ENCODE measurements at regions not wholly inside any gene's neighbourhood (a gene's known extent, or its start where the extent isn't known, plus 50 kb on each side); places are given as distances from the start of the nearest gene placed in this dataset.

DNA sequence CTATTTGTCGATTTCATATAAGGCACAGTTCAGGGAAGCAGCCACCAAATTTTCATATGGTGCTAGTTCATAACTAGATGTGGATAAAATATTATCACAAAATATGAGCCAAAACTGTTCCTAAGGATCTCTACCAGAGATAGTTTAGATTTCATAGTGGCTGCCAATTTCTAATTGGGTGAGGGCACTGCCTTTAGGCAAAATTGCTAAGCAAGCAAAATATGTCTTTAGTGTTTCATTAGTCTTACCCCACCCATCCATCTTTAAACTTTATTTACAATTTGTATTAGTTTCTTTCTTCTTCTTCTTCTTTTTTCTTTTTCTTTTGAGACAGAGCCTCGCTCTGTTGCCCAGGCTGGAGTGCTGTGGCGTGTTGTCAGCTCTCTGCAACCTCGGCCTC lies 77.1 kb upstream of the SLC4A10 start:
- Mint-ChIP-seq H3K27me3 (no peaks in the 10 kb centered on the region), H3K9me3 (no peaks in the 10 kb centered on the region), H3K36me3 (no peaks in the 10 kb centered on the region), H3K4me1 (no peaks in the 10 kb centered on the region), H3K4me3 (no peak overlapping the region), H3K27ac (no peak overlapping the region)
- ATAC-seq (ENCODE audit: low read depth) (no peak), DNase-seq (ENCODE audit: low spot score in 2 of 2) (no peak)

DNA sequence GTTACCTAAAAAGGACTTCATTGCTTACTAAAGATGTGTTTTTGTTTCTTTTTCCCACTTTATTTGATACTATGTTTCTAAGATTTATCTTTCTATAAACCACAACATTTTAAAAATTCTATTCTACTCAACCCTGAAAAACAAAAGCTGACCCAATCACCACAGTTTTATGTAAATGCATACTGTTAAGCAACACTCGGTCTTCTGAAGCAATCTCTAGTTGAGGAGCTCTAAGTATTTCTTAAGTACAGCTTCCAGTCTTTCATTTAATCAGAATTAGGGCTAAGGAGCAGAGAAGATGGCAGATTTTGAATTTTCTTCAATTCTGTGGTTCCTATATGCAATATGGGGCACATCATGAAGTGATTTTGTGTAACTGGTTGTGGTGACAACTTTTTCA lies 72.2 kb upstream of the SLC4A10 start:
- no peak overlapping the region for H3K27ac Mint-ChIP-seq
- no peaks in the 10 kb centered on the region for H3K36me3 Mint-ChIP-seq
- H3K27me3 Mint-ChIP-seq, result no peaks in the 10 kb centered on the region
- no peak for ATAC-seq (ENCODE audit: low read depth)
- H3K4me3 Mint-ChIP-seq, result no peak overlapping the region
- DNase-seq (ENCODE audit: low spot score in 2 of 2), result no peak
- no peaks in the 10 kb centered on the region for H3K4me1 Mint-ChIP-seq
- no peaks in the 10 kb centered on the region for H3K9me3 Mint-ChIP-seq

DNA sequence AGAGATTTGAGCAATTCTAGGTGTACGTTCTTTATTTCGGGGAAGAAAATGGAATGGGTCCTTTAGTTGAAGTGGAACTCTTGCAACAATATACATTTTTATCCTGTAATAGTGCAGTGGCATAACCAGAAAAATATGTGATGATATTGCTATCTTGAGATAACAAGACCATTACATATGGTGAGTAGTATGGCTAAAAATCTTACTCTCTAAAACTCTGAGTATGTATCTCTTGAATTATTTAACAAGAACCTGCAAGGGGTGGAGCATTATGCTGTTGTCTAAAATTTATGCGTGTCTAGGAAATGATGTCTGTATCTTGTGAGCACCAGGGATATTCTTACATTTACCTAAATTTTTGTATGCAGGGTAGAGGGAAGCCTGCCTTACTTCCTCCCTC lies 68.4 kb upstream of the SLC4A10 start:
- ATAC-seq (ENCODE audit: low read depth), result no peak
- no peak for DNase-seq (ENCODE audit: low spot score in 2 of 2)
- Mint-ChIP-seq H3K36me3 (no peaks in the 10 kb centered on the region), H3K9me3 (no peaks in the 10 kb centered on the region), H3K27me3 (peaks cover 3% of the 10 kb centered on the region), H3K4me1 (no peaks in the 10 kb centered on the region), H3K27ac (no peak overlapping the region), H3K4me3 (no peak overlapping the region)

DNA sequence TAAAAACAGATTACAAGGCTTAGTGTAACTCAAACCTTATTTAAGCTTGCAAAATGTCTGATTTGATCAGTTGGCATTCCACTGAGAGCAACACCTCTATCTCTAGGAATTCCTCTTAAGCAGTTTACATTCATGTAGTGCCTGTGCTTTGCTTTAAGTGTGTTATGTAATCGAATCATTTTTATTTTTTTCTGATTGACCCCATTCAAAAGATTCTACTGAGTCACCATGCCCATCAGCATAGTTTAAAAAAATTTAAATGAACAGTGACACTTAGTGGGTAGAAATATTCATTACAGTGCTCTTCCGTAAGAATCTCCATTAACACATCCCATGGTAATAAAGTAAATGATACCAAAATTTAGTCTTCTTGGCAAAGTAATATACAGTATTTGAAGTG lies 67.8 kb upstream of the SLC4A10 start:
- H3K4me3 Mint-ChIP-seq, result no peak overlapping the region
- H3K36me3 Mint-ChIP-seq, result no peaks in the 10 kb centered on the region
- ATAC-seq (ENCODE audit: low read depth) (no peak), DNase-seq (ENCODE audit: low spot score in 2 of 2) (no peak)
- H3K27me3 Mint-ChIP-seq, result peaks cover 3% of the 10 kb centered on the region
- no peak overlapping the region for H3K27ac Mint-ChIP-seq
- no peaks in the 10 kb centered on the region for H3K4me1 Mint-ChIP-seq
- no peaks in the 10 kb centered on the region for H3K9me3 Mint-ChIP-seq

DNA sequence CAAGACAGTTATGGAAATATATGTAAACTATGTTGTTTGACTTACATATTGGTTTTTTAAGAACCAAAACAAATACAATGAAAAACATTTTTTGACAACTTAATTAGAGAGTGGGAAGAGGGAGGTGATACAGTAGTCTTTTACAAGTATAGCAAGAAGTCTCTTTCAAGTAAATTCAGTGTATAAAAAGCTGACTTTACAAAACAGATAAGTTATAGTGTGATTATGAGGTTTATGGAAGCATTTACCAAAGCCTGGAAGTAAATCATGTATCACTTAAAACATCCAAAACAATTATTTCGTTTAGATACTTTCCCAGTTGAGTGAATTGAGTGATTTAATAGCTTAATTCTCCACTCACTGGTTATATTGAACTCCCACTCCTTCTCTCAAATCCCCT lies 66.7 kb upstream of the SLC4A10 start:
- no peak for ATAC-seq (ENCODE audit: low read depth)
- Mint-ChIP-seq H3K4me3 (no peak overlapping the region), H3K4me1 (no peaks in the 10 kb centered on the region), H3K36me3 (no peaks in the 10 kb centered on the region), H3K9me3 (no peaks in the 10 kb centered on the region), H3K27me3 (peaks cover 3% of the 10 kb centered on the region), H3K27ac (no peak overlapping the region)
- no peak for DNase-seq (ENCODE audit: low spot score in 2 of 2)

DNA sequence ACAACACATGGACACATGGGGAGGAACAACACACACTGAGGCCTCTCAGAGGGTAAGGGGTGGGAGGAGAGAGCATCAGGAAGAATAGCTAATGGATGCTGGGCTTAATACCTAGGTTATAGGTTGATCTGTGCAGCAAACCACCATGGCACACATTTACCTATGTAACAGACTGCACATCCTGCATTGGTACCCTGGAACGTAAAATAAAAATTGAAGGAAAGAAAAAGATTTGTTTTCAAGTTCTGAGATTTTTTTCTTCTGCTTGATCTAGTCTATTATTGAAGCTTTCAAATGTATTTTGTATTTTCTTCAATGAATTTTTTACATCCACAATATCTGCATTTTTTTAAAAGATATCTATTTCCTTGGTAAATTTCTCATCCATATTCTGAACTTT lies 59.3 kb upstream of the SLC4A10 start:
- Mint-ChIP-seq H3K36me3 (peaks cover 2% of the 10 kb centered on the region), H3K4me1 (no peaks in the 10 kb centered on the region), H3K9me3 (peaks cover 17% of the 10 kb centered on the region), H3K27me3 (peaks cover 3% of the 10 kb centered on the region), H3K4me3 (no peak overlapping the region), H3K27ac (no peak overlapping the region)
- ATAC-seq (ENCODE audit: low read depth), result no peak
- no peak for DNase-seq (ENCODE audit: low spot score in 2 of 2)

DNA sequence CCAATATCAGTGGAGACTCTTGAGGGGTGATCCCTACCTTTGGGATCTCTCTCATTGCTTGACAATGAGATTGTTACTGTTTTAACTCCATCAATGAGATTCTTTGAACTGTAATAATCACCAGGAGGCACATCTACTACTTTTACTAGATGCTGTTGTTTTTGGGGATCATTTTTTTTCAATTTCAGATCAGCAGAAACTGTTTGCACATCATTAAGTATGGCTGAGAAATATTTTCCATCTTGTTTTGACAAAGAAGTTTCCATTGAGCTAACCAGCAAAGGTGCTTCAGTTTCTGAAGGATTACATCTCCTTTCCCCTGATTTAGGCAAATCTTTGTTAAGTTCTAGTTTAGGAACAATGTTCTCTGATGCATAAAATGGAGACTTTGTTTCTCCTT lies 54.8 kb upstream of the SLC4A10 start:
- Mint-ChIP-seq H3K27me3 (no peaks in the 10 kb centered on the region), H3K27ac (no peak overlapping the region), H3K36me3 (no peaks in the 10 kb centered on the region), H3K4me1 (no peaks in the 10 kb centered on the region), H3K9me3 (peaks cover 13% of the 10 kb centered on the region), H3K4me3 (no peak overlapping the region)
- ATAC-seq (ENCODE audit: low read depth) (no peak), DNase-seq (ENCODE audit: low spot score in 2 of 2) (no peak)

DNA sequence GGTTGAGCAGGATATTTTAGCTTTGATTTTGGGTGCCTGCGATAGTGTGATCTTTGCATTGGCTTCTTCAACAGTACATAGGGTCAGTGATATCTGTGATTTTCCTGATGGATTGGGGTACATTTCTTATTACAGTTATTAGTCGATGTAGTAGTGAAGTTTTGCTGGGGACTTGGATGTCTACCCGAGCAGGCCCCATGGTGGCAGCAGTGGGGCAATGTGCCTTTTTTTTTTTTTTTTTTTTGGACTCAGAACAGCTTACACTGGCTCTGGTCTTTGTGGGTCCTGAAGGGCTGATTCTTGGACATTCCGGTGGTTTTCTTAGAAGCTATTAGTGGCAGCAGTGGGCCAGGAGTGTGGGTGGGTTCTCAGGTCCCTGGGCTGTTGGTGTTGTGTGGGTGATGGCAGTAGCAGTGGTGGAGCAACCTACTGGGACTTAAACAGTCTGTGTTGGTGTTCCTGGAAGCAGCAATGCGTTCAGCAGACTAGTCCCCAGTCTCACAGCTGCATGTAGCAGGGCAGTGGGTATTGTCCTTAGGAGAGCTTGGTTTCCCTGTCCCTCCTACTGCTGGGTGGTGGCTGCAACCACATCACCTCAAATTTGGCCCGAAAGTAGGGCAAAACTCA lies 53.7 kb upstream of the SLC4A10 start:
- Mint-ChIP-seq H3K4me1 (no peaks in the 10 kb centered on the region), H3K36me3 (no peaks in the 10 kb centered on the region), H3K4me3 (no peak overlapping the region), H3K9me3 (peaks cover 9% of the 10 kb centered on the region), H3K27ac (no peak overlapping the region), H3K27me3 (no peaks in the 10 kb centered on the region)
- ATAC-seq (ENCODE audit: low read depth) (no peak), DNase-seq (ENCODE audit: low spot score in 2 of 2) (no peak)

DNA sequence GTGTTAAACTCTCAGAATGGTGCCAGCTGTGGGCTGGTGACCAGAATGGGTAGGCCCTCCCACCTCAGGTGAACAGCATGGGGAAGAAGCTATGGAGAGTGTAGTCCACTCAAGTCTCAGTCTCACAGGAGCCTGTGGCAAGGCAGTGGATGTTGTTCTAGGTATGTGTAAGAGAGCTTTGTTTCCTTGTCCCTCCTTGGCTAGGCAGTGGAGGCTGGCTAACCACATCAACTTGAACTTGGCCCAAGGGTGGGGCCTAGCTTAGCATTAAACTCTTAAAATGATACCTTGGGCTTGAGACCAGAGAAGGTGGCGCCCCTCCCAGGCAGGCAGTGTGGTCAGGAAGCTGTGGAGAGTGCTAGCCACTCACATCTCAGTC lies 53.2 kb upstream of the SLC4A10 start:
- Mint-ChIP-seq H3K4me3 (no peak overlapping the region), H3K4me1 (no peaks in the 10 kb centered on the region), H3K27me3 (no peaks in the 10 kb centered on the region), H3K27ac (no peak overlapping the region), H3K9me3 (peaks cover 9% of the 10 kb centered on the region), H3K36me3 (no peaks in the 10 kb centered on the region)
- DNase-seq (ENCODE audit: low spot score in 2 of 2) (no peak), ATAC-seq (ENCODE audit: low read depth) (no peak)
